ENCODE measurements at regions not wholly inside any gene's neighbourhood (a gene's known extent, or its start where the extent isn't known, plus 50 kb on each side); places are given as distances from the start of the nearest gene placed in this dataset.
A peak's percentile ranks its signal among the peaks of the same experiment; 100 is the strongest.
"Not testable (repeated sequence)": the region's sequence is repeated elsewhere in the genome, so short reads cannot be mapped to it uniquely, and the experiment has no call there.

DNA sequence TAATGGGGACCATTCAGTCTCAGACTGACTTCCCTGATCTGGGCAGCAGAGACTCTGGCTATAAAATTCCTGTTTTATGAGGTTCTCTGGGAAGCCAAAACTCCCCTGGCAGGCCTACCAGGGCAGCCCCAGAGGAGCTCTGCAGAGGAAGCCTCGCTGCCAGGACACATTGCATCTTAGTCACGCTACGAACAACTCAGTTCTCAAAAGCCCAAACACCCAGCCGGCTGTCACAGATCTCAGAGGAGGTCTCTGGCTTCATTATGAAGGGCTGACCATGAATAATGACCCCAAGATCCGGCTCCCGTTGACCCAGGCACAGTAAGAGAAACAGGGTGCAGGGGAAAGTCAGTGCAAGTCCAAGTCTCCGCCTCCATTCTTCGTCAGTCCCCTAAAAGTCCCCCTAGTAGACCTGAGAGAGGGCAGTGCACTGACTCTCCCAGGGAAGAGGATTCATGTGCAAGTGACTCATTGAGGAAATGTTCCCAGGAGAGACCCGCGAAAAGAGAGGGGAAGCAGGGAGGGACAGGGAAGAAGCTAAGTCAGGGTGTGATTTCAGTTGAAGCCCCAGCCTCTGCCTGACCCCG is 212.3 kb downstream of the CYP26B1 start:
- no peak for DNase-seq

GRCh38 chr2:71934595-71935261 is 212.9 kb downstream of the CYP26B1 start:
- no peak for DNase-seq

DNA sequence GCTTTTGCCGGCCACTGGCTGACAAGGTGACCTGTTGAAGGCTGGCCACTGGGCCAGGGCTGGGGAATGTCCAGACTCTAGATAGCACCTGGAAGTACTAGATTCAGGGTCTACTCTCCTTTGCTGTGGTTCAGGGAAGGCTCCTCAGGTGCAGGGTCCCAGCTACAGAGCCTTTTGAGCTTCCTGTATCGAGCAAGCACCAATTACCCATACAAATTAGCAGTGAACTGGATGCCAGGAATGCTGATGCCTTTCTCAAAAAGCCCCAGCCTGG is 213.4 kb downstream of the CYP26B1 start:
- DNase-seq = no peak

DNA sequence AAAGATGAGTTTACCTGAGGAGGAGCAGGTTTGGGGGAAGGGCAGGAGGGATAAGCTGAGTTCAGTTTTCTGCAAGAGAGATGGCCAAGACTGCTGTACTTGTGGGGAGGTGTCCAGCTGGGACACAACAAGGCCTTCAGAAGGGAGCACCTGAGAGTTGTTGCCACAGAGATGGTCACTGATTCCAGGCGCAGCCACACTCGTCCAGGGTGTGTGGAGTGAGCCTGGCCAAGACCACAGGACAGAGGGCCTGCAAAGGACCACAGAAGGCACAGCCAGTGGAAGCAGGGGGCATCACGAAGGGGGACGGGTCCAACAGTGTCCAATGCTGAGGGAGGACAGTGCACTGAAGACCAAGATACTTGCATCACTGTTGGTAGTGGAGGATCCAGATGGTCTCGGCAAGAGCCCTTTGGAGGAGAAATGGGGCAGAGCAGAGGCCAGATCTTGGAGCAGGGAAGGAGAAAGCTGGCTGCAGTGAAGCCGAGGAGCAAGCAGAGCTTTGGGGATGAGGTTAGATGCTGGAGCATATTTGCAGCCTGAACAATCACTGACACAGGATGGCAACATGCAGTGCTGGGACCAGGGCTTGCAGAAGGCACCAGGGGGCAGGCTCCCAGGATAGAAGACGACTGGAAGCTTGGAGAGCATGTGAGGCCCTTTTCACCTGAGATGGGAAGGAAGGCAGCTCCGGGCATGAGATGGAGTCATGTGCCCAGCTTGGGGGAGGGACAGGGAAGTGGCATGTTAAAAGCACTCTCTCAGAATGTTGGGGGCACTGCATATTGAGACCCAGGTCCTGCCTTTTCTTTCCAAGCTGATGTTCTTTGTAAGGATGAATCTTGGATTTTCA is 214.0 kb downstream of the CYP26B1 start:
- no peak for DNase-seq

DNA sequence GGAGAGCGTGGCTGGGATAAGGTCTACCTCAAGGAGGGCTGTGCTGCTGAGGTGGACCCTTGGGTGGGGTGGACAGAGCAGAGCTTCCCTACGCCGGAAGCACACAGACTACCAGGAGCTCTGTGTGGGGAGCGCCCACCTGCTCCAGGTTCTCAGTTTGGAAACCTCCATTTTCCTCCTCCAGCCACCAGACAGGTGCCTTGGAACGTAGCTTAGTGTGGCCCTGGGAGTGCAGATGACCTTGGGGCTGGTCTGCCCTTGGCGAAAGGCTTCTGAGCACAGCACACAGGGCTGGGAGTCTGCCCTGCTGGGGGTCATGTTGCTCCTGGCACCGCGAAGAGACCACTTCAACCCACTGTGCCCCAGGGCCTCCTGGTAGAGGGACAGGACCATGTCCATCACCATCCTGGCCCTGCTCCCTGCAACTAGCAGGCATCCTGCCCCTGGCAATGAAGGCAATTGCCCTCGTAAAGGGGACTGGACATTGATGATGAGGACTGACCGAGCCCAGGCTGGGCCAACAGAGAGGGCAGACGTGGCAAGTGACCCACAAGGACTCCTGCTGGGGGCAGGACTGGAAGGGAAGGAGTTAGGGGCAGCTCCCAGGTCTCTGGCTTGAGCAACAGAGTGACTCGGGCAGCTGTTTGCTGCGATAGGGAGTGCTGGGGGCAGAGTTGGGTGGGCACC is 214.7 kb downstream of the CYP26B1 start:
- no peak for DNase-seq

DNA sequence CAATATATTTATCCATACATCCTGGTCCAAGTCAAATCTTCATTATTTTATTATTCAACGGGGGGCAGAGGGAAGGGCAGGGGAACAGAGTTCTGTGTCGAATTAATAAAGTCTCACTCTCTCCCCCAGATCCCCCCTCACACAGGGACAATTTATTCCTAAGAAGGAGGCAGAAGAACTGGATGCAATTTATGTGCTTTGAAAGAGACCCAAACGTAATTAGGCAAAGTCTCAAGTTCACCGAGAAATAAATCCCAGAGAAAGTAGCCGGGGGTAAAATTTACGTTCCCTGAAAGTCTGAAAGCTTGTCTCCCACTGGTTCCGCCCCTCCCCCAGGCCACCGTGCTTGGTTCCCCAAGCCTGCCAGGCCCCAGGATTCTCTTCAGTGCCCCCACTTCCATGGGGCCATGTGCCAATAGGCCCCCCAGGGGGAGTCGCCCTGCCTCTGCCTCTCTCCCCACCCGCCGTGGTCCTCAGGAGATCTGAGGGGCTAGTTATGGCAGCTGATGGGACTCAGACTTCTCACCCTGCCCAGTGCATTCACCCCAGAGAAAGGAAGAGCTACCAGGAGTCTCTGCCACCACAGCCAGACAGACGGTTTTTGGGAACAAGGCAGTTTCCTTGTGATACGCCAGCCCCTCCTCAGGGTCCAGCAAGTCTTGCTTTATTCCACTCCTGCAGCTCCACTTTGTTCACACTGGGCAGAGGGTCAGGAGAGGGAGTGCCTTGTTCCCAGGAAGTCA is 215.5 kb downstream of the CYP26B1 start:
- no peak for DNase-seq

GRCh38 chr2:71930049-71930681 is 217.5 kb downstream of the CYP26B1 start:
- no peak for DNase-seq

DNA sequence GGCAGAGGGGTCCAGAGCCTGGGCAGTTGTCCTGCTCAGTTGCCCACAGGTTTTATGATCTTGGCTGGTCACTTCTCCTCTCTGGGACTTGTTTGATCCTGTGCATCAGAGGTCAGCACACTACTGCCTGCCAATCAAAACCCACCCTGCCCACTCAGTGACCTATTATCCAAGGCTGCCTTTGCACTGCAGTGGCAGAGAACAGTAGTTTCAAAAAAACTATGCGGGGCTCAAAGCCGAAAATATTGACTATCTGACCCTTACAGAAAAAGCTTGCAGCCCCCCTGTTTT is 218.2 kb downstream of the CYP26B1 start:
- no peak for DNase-seq

GRCh38 chr2:71928734-71929481 is 218.8 kb downstream of the CYP26B1 start:
- DNase-seq = no peak

DNA sequence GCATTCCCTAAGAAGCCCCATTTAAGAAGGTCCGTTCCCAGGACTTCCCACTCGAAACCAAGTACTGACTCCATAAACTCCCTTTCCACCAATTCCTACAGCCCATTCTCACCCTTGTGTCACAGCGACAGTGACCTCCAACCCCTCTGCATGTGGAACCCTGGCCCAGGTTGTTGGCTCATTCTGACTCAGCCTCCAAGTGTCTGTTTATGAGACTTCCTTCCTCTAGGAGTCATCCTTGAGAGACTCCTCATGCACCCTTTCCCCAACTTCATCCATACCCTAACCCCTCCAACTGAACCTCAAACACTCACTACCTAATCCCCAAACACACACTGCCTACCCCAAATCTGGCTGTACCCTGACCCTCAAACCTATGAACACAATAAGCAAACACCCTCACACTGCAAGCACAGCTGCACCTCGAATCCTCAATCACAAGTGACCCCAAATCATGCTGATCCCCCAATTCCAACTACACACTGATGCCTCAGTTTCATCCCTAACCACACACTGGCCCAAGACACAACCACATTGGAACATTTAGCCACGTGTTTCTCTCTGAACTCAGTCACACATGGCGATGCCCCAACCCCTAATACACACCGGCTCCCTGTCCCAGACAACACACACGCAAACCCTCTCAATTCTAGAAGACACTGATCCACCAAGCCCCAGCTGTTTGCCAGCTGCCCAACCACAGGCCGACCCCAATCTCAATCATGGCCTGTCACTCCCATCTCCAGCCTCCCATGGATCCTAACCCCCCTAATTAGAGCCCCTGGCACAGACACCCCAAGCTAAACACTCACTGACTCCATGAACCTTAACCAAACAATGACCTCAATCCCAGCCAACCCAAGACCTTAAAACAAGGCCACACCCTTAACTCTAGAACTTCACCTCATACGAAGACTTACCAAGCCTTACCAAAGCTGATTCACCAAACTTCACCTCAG is 219.6 kb downstream of the CYP26B1 start:
- DNase-seq = no peak

- no peak for DNase-seq
These were observed 220.5 kb downstream of the CYP26B1 start for GRCh38 chr2:71926876-71927756.

DNA sequence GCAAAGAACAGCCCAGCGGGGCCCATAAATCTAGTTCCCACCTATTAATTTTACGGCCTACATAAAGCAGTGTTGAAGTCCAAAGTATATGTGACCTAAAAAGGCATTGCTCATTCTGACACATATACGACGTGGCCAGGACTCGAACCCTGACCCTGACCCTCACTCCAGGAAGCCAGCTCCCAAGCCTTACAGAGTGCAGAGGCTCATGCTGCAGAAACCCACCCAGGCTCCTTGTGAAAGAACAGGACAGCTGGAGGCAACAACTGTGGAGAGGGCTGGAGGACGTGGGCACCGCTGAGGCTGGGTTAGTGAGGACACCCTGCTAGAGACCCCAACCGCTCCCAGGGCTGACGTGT is 221.6 kb downstream of the CYP26B1 start:
- DNase-seq = no peak

- DNase-seq = no peak
These were observed 222.2 kb downstream of the CYP26B1 start for GRCh38 chr2:71925268-71926088.

DNA sequence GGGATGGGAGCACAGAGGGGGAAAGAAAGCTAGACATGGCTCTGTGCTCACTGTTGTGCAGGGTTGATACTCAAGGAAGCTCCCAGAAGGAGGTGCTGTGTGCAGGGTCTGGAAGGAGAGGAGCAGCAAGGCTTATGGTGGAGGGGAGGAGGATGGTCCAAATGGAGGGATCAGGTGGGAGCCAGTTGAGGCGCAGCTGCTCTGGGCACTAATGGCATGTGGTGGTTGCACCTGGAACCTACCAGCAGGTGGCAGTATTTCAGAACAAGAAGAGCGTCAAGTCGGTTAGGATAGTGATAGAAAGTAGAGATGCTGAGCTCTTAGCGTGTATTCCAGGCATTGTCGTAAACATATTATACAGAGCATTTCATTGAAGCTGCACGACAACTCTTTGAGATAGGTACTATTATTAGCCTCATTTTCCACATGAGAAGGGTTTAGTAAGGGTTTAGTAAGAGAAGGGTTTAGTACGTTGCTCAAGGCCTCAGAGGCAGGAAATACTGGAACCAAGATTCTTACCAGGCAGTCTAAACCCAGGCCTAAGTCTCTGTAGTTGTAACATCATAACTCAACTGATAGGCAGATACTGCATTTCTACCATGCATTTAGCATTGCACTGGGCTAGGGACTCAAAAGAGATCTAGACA is 223.7 kb downstream of the CYP26B1 start:
- DNase-seq = peak; percentile 59

DNA sequence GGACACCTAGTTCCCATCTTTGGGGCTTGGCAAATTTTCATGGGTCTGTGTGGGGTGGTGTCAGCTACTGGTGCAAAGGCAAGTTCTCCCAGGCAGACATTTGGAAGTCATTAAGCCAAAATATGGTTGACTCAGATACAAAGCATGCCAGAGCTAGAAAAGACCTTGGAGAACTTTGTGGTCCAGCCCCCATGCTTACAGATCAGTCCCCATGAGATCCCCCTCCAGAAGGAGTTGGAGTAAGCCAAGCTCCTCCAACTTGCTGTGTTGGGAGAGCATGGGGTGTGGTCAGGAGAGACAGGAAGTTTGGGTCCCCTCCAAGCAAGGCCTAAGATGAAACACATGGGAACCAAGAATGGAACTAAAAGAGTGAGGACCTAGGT is 224.5 kb downstream of the CYP26B1 start:
- no peak for DNase-seq

GRCh38 chr2:71922499-71923142 is 225.0 kb downstream of the CYP26B1 start:
- no peak for DNase-seq

- DNase-seq = no peak
These were observed 225.6 kb downstream of the CYP26B1 start for GRCh38 chr2:71922091-71922490.

DNA sequence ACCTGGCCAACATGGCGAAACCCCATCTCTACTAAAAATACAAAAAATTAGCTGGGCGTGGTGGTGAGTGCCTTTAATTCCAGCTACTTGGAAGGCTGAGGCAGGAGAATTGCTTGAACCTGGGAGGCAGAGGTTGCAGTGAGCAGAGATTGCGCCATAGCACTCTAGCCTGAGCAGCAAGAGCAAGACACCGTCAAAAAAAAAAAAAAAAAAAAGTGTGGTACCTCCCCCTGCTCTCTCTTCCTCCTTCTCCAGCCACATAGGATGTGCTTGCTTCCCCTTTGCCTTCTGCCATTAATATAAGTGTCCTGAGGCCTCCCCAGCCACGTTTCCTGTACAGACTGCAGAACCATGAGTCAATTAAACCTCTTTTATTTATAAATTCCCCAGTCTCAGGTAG is 226.8 kb downstream of the CYP26B1 start:
- DNase-seq = not testable (repeated sequence)
